B cell (primary cell): ENCODE measurements at regions not wholly inside any gene's neighbourhood (a gene's known extent, or its start where the extent isn't known, plus 50 kb on each side); places are given as distances from the start of the nearest gene placed in this dataset.

Experiments used
- CTCF ChIP-seq: fragments of 200-600 bp; IDR thresholded peaks from one replicate; pipeline ENCODE4 v1.8.0; 2022; ENCODE audit warnings: antibody characterized with exemption, mild to moderate bottlenecking
- EZH2 ChIP-seq: IDR thresholded peaks from 2 replicates; pipeline ENCODE4 v1.6.1; 2012; ENCODE audit warnings: borderline replicate concordance, low read depth, mild to moderate bottlenecking, moderate library complexity, low read length; ENCODE audit not compliant: insufficient read depth, poor library complexity, severe bottlenecking

GRCh38 chr2:129456691-129457090 lies 522.8 kb upstream of the RAB6C start:
- no peak for TF ChIP-seq CTCF
- no peak for TF ChIP-seq EZH2
